ENCODE measurements at regions not wholly inside any gene's neighbourhood (a gene's known extent, or its start where the extent isn't known, plus 50 kb on each side); places are given as distances from the start of the nearest gene placed in this dataset.

- TF ChIP-seq CTCF (IDR thresholded peaks at IDR 0.05) (no peak), POLR2A (IDR thresholded peaks at IDR 0.05) (no peak)
These were observed 176.5 kb downstream of the SNX18 start for GRCh38 chr5:54693936-54694657.
